Erythroblast (primary cell): ENCODE measurements at regions not wholly inside any gene's neighbourhood (a gene's known extent, or its start where the extent isn't known, plus 50 kb on each side); places are given as distances from the start of the nearest gene placed in this dataset.

Source experiments
- GATA1 ChIP-seq: IDR thresholded peaks from 2 replicates; pipeline ENCODE4 v1.6.1; 2011; ENCODE audit warnings: low read depth, mild to moderate bottlenecking, control low read depth, low read length, moderate library complexity
- POLR2A ChIP-seq: IDR thresholded peaks from 2 replicates; pipeline ENCODE4 v1.6.1; 2011; ENCODE audit warnings: mild to moderate bottlenecking, low read length

GRCh38 chr7:88664630-88665233 lies 94.8 kb upstream of the ZNF804B start:
- no peak for TF ChIP-seq POLR2A
- TF ChIP-seq GATA1 = no peak
